GM23248 (cell line): ENCODE measurements at regions not wholly inside any gene's neighbourhood (a gene's known extent, or its start where the extent isn't known, plus 50 kb on each side); places are given as distances from the start of the nearest gene placed in this dataset.

Source experiments
- EZH2 ChIP-seq: fragments of 200-600 bp; sonication (generic); IDR thresholded peaks from 2 replicates; pipeline ENCODE4 v1.6.1; 2018; ENCODE audit warnings: antibody characterized with exemption, mild to moderate bottlenecking; ENCODE audit not compliant: insufficient read depth, poor library complexity, severe bottlenecking
- EZH2phosphoT487 ChIP-seq: fragments of 200-600 bp; sonication (generic); IDR thresholded peaks from 2 replicates; pipeline ENCODE4 v1.6.1; 2018; ENCODE audit warnings: antibody characterized with exemption, moderate library complexity, mild to moderate bottlenecking, low read depth; ENCODE audit not compliant: insufficient read depth

DNA sequence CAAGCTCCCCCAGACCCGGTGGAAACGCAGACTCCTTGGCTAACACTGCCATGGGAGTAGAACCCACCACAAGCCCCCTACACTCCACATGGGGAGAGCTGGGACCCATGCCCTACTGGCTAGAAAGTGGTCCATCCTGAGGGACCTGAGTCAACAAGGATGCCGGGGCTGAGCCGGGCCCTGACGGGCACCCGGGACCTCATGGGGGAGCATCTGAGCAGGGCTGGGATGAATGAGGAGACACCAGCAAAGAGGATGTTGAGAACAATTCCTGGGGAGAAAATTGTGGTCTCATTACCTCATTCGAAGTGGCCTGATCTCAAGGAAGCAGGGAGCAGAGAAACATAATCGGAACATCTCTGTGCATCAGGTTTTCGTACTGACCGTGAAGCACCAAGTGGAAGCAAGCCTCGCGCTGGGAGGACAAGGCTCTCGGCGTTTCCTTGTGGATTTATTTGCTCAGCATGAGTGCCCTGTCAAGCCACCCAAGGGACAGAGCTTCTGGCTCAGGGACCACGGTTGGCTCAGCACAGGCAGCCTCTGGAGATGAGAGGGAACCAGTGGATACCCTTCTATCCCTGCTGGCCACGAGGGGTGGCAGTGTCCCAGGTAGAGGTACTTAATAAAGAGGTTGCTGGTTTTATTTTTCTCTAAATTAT, 132.2 kb upstream of the FAM20C start:
- TF ChIP-seq EZH2 (no peak), EZH2phosphoT487 (no peak)
